ENCODE measurements at regions not wholly inside any gene's neighbourhood (a gene's known extent, or its start where the extent isn't known, plus 50 kb on each side); places are given as distances from the start of the nearest gene placed in this dataset.

- H2BK15ac ChIP-seq (ENCODE audit: low read length) = no peak overlapping the region
- H3K4me2 ChIP-seq (ENCODE audit: insufficient read depth in 1 of 2, low read depth in 2 of 2, low read length in 2 of 2) = no peak overlapping the region
- FAIRE-seq = no peak
- H3K36me3 ChIP-seq (ENCODE audit: control insufficient read depth in 2 of 4, insufficient read depth in 4 of 4, low read length in 3 of 4) = no peaks in the 10 kb centered on the region
- H2AFZ ChIP-seq (ENCODE audit: low read length) = no peak overlapping the region
- H3K23me2 ChIP-seq (ENCODE audit: low read depth, low read length) = no peaks in the 10 kb centered on the region
- H3K56ac ChIP-seq (replicated peaks; ENCODE audit: insufficient read length, low read depth, low read length) = no peak overlapping the region
- CTCF ChIA-PET (ENCODE audit: partially characterized antibody) = interaction anchor here (1.2 to 1.9 kb wide), 2 partner anchors 13 to 305 kb away, joined by 4 to 6 read pairs; no protein-coding TSS in a partner anchor
- H2BK120ac ChIP-seq (replicated peaks; ENCODE audit: low read depth, low read length) = no peak overlapping the region
- no peaks in the 10 kb centered on the region for H3K79me1 ChIP-seq (ENCODE audit: low read depth, low read length)
- DNase-seq (ENCODE audit: low read depth in 1 of 2, low spot score in 2 of 2) = no peak
- POLR2A ChIA-PET (ENCODE audit: partially characterized antibody) = no interaction called here
- H4K8ac ChIP-seq (ENCODE audit: extremely low read depth, insufficient read depth, low read length) = no peak overlapping the region
- H4K20me1 ChIP-seq (replicated peaks in 1 of 2; ENCODE audit: control insufficient read depth in 1 of 2, insufficient read depth in 2 of 2, low read length in 2 of 2) = no peaks in the 10 kb centered on the region
- no peaks in the 10 kb centered on the region for H3K9me3 ChIP-seq (ENCODE audit: insufficient read depth in 2 of 2, low read depth in 1 of 2, low read length in 1 of 2)
- H2AK5ac ChIP-seq (ENCODE audit: low read depth, low read length) = no peak overlapping the region
- H3K4me1 ChIP-seq (replicated peaks in 1 of 4; ENCODE audit: control insufficient read depth in 3 of 4, insufficient read depth in 4 of 4, low read length in 3 of 4) = no peaks in the 10 kb centered on the region
- H2BK12ac ChIP-seq (ENCODE audit: low read depth, low read length) = no peak overlapping the region
- no peak overlapping the region for H2BK5ac ChIP-seq (ENCODE audit: low read depth, low read length)
- no peak overlapping the region for H3K9ac ChIP-seq (replicated peaks in 1 of 4; ENCODE audit: extremely low read depth in 1 of 4, low read depth in 3 of 4, low read length in 3 of 4)
- H3K27ac ChIP-seq (ENCODE audit: low read depth, low read length) = no peak overlapping the region
- H4K91ac ChIP-seq (replicated peaks; ENCODE audit: insufficient read length, low read length) = no peak overlapping the region
- no peak overlapping the region for H3K14ac ChIP-seq (ENCODE audit: insufficient read length)
- H3K4me3 ChIP-seq (ENCODE audit: extremely low read depth in 1 of 4, insufficient read depth in 2 of 4, low read depth in 3 of 4, low read length in 4 of 4) = no peak overlapping the region
- no peak overlapping the region for H3K18ac ChIP-seq (ENCODE audit: extremely low read depth, low read length)
- H4K5ac ChIP-seq (ENCODE audit: insufficient read length, low read depth, low read length) = no peak overlapping the region
- no peaks in the 10 kb centered on the region for H3K79me2 ChIP-seq (ENCODE audit: control insufficient read depth in 1 of 2, insufficient read depth in 2 of 2, low read length in 2 of 2)
- H2BK20ac ChIP-seq (ENCODE audit: low read length) = no peak overlapping the region
- H3K4ac ChIP-seq (replicated peaks; ENCODE audit: insufficient read length, low read depth, low read length) = no peak overlapping the region
- no peaks in the 10 kb centered on the region for H3K27me3 ChIP-seq (replicated peaks in 1 of 4; ENCODE audit: control insufficient read depth in 3 of 4, extremely low read depth in 1 of 4, insufficient read depth in 3 of 4, low read length in 3 of 4)
- WGBS, 2 experiments (ENCODE audit: extremely low coverage in 1 of 2, insufficient coverage in 1 of 2, insufficient read length in 1 of 2, insufficient replicate concordance in 2 of 2, low coverage in 1 of 2, low lambda C conversion rate in 2 of 2, missing lambda C conversion rate in 1 of 2) = 93% methylated on average over 4 of the region's 4 CpGs; no CpG with 5 or more reads in 1 of the 2 experiments
- H3K23ac ChIP-seq (ENCODE audit: insufficient read length) = no peak overlapping the region
- TF ChIP-seq TCF12 (IDR thresholded peaks at IDR 0.05; ENCODE audit: low read depth, low read length) (no peak), MAFK (IDR thresholded peaks at IDR 0.05; ENCODE audit: low read depth, low read length) (no peak), GABPA (IDR thresholded peaks at IDR 0.05; ENCODE audit: borderline replicate concordance, insufficient read depth, low read length) (no peak), HDAC2 (IDR thresholded peaks at IDR 0.05; ENCODE audit: borderline replicate concordance in 1 of 2, low read depth in 2 of 2, low read length in 2 of 2) (no peak), CTBP2 (IDR thresholded peaks at IDR 0.05; ENCODE audit: borderline replicate concordance, insufficient read depth, insufficient read length, low read length) (no peak), GTF2F1 (IDR thresholded peaks at IDR 0.05; ENCODE audit: borderline replicate concordance, low read depth, low read length) (no peak), SUZ12 (IDR thresholded peaks at IDR 0.05; ENCODE audit: low read length) (no peak), RFX5 (IDR thresholded peaks at IDR 0.05; ENCODE audit: borderline replicate concordance, low read depth, low read length) (no peak), RNF2 (IDR thresholded peaks at IDR 0.05; ENCODE audit: borderline replicate concordance, low read depth, low read length, missing control alignments, poor library complexity, severe bottlenecking) (no peak), CHD2 (IDR thresholded peaks at IDR 0.05; ENCODE audit: low read length) (no peak), SAP30 (IDR thresholded peaks at IDR 0.05; ENCODE audit: insufficient read depth, insufficient replicate concordance, low read length) (no peak), POLR2A (IDR thresholded peaks at IDR 0.05; ENCODE audit: control extremely low read depth in 1 of 2, low read depth in 2 of 2, low read length in 2 of 2) (no peak)
- TF ChIP-seq, protein P1, sequence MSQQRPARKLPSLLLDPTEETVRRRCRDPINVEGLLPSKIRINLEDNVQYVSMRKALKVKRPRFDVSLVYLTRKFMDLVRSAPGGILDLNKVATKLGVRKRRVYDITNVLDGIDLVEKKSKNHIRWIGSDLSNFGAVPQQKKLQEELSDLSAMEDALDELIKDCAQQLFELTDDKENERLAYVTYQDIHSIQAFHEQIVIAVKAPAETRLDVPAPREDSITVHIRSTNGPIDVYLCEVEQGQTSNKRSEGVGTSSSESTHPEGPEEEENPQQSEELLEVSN (IDR thresholded peaks at IDR 0.05) = no peak
Measured at GRCh38 chrX:51155566-51155965, 177.1 kb upstream of the NUDT10 start.

Measured in H1 (cell line).